Stimulated activated CD4-positive, alpha-beta T cell treated with anti-CD3 and anti-CD28 coated beads, Interleukin-1b, Interleukin-23, amount 100 ng/mL, for 4 hours (primary cell): ENCODE measurements at regions not wholly inside any gene's neighbourhood (a gene's known extent, or its start where the extent isn't known, plus 50 kb on each side); places are given as distances from the start of the nearest gene placed in this dataset.

ENCODE experiments used
- DNase-seq, 2 donors: peaks; one replicate each; pipeline ENCODE4 v3.0.0-alpha.2; 2020; ENCODE audit warnings: low read depth in 2 of 2

- no peak for DNase-seq
Observed at GRCh38 chr15:95946241-95946640, 384.3 kb upstream of the NR2F2 start.

DNA sequence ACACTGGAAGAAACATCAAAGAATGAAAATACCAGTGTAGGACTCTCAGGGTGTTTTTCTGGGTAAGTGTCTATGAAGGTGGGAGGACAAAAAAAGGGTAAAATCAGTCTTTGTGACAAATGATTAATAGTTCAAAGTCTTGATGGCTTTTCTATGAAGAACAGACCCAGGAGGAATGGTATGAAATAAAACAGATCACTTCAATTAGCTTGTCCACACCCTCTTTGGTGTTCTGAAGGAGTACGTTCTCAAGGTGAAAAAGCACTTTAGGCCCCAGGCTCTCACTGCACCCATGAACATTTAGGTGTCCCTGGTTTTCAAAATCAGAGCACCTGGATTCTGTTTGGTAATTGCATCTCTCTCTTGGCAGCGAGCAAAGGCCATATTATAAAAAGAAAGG lies 383.6 kb upstream of the NR2F2 start:
- DNase-seq = no peak

DNA sequence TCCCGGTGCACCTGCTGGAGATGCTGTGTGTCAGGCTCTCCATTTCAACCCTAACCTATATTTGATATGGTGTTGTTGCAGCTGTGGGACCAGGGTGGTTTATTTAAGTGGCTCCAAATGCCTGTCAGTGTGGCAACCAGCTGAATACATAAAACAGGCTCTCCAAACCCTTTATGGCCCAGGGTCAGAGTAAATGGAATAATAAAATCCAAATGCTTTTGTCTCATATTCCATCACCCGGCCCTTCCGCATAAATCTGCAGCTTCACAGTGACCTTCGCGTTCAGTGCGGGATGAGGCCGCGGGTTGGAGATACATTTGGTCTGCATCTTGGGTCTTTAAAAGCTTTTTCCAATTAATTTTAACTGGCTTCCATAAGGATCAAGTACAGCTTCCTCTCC lies 382.1 kb upstream of the NR2F2 start:
- no peak for DNase-seq

DNA sequence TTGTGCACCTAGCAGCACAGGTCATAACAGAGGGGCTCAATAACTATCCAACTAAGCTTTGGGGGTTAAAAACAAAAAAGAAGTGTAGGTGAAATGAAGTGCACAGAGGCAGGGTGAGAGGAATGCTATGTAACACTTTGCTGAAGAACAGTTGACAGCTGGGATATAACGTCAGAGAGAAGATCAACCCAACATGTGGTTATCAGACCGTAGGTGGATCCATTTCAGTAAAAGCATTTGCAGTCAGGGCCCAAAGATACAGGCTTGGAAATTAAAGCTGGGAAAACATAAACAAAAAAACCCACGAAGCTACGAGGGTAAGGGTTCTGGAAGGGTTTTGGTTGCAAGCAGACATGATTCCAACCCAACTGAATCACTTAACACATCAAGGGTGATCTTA lies 377.5 kb upstream of the NR2F2 start:
- no peak for DNase-seq

DNA sequence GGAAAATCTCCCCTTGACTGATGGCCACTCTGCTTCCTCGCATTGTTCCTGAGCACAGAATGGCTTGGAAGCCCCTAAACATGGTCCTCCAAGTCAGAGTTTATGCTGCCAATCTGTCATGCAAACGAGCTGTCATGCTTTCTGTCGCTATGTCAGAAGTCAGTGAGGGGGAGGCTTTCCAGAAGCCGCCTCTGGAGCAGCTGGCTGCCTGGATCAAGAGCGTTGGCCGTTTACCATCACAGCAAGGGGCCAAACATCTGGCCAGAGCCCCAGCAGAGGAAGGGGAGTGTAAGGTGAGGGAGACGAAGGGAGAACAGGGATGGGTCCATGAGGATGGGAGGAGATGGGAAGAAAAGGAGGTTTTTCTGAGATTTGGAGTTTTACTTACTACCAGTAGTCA lies 372.6 kb upstream of the NR2F2 start:
- DNase-seq = no peak

GRCh38 chr15:95958382-95958781 lies 372.1 kb upstream of the NR2F2 start:
- no peak for DNase-seq

DNA sequence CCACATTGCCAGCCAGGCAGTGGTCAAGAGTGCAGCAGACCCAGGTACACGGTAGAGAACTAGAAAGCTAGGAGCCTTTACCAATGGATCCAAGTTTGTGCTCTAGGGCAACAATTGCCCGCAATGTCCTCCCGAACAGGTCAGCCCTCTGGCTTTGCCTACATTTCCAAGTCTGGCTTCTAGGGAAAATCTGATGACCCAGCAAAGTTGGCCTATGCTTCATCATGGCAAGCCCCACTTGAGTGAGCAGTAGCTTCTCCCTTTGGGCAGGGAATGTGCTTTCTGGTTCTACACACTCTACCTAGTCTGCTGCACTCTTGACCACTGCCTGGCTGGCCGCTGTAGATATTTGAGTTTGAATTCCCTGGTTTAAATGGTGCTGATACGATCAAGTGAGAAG lies 361.6 kb upstream of the NR2F2 start:
- DNase-seq = no peak

GRCh38 chr15:95970326-95970725 lies 360.2 kb upstream of the NR2F2 start:
- DNase-seq = no peak

GRCh38 chr15:95972041-95972553 lies 358.4 kb upstream of the NR2F2 start:
- no peak for DNase-seq

- no peak for DNase-seq
Observed at GRCh38 chr15:95972812-95973211, 357.7 kb upstream of the NR2F2 start.

DNA sequence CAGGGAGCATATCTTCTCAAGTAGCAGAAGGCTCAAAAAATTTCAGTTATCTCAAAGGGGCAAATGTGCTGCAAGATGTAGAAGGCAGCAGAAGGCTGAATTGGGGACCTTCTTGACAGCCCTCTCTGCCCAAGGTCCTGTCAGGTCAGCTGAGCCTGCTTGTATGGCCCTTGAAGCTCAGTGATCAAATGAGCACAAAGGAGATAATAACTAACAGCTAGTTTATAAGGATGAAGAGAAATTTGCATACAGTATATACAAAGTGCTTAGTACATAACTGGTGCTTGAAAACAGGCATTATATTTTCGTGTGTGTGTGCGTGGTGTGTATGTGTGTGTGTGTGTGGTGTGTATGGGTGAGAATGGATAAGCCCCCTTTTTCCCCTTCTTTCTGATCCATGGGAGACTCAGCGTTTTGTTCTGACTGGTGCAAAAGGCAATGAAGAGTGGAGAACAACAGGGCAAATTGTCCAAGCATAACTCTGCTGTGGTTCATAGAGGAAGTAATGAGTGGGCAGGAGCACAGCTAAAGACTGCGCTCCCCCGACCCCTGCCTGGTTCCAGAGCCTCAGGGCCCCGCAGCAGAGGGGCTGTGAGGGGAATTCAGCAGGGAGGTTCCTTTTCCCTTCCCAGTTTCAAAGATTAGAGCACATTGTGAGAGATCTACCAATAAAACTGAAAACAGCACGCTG lies 356.8 kb upstream of the NR2F2 start:
- no peak for DNase-seq

GRCh38 chr15:95975212-95975611 lies 355.3 kb upstream of the NR2F2 start:
- no peak for DNase-seq

DNA sequence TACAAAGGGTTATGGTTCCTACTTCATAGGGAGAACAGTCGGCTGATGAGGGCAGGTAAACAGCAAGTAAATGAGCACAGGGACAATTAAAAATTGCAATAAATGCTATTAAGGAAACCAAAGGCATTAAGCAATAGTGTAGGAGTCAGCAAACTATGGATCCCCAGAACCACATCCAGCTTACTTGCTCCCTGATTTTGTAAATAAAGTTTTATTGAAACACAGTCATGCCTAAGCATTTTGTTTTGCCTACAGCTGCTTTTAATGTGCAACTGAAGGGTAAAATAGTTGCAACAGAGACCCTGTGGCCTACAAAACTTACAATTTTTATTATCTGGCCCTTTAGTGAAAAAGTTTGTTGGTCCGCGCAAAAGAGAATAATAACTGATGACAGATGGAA lies 351.2 kb upstream of the NR2F2 start:
- no peak for DNase-seq

- no peak for DNase-seq
Observed at GRCh38 chr15:95981209-95981608, 349.3 kb upstream of the NR2F2 start.

- no peak for DNase-seq
Observed at GRCh38 chr15:95987299-95987698, 343.2 kb upstream of the NR2F2 start.

- DNase-seq = no peak
Observed at GRCh38 chr15:95987886-95988573, 342.5 kb upstream of the NR2F2 start.

DNA sequence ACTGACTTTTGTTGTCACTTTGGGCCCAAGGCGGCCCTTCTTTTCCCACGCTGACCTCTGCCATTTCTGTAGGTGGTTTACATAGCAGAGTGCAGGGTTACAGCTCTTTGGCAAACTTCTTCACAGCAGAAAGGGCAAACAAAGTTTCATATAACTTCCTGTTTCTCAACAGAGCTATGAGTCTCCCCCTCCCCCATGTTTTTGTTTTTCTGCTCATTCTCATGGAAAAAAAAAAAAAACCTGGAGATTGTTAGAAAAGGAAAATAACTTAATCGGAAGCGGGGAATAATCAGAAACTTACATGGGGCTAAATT lies 342.0 kb upstream of the NR2F2 start:
- no peak for DNase-seq

- DNase-seq = no peak
Observed at GRCh38 chr15:95989392-95989791, 341.1 kb upstream of the NR2F2 start.

GRCh38 chr15:95990833-95991232 lies 339.7 kb upstream of the NR2F2 start:
- DNase-seq = no peak

DNA sequence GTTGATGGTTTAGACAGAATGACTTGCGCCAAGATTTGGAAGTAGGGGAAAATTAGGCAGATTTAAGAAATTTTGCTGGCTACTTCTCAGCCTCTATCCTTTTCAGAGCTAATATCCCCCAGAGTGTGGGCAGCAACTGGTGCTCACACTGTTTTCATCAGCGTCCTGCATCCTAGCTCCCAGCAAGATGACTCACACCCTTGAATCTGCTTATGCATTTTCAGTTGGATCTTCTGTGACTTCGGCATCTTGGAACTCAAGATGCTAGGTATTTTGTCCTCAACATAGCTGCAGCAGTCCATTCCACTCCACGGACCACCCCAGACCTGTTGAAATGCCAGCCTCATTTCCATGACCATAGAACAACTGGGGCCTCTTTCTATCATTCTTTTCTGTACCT lies 336.1 kb upstream of the NR2F2 start:
- no peak for DNase-seq

DNA sequence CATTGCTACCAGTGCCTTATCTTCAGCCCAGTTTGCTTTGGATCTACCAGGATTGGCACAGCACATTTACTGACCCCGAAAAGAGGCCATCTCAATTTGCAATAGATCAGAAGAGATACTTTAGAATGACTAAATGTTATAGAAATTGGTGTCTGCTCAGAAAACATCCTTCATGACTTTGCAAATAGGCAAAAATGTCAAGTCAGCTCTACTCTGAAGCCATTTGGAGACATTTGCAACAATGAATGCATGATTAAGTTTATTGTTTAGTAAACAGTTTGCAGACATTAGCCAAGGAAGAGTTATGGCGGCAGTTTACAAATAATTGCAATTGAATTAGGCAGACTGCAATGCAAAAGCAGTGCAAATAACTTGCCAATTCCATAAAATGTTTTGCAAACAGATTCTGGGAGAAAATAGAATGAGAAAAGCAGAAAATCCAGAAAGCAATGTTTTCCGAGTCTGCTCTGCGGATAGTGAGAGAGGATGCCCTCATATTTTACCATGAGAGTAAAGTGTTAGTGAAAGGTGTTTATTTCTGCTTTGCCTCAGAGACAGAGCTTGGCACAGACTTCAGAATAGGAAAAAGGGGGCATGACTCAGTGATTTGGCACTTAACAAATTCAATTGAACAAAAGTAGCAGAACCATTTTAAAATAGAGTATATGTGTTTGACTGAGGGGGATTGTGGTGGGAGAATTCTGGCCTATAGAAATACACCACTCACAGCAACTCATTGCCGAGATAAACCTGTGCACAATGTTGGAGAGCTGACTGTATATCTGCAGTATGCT lies 334.9 kb upstream of the NR2F2 start:
- DNase-seq = no peak

DNA sequence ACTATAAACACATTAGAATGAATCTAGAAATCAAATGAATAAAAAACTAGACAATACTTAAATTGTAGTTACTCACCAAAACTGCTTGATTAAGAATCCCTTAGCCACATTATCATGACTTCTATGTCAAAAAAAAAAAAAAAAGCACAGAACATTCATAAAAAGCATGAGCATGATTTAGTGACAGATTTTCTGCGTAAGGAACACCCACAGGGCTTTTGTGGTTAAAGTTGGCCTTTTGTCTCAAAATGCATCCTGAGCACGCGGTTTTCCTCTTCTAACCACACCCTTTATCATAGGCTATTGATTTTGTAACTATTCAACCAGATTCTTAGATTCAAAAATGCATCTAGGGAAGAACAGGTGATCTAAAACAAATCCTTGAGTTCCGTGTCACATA lies 334.0 kb upstream of the NR2F2 start:
- no peak for DNase-seq

- no peak for DNase-seq
Observed at GRCh38 chr15:95998935-95999334, 331.6 kb upstream of the NR2F2 start.
